Activated T-cell treated with anti-CD3 and anti-CD28 coated beads, Interleukin-2, amount 50 U/mL, for 24 hours (primary cell): ENCODE measurements at regions not wholly inside any gene's neighbourhood (a gene's known extent, or its start where the extent isn't known, plus 50 kb on each side); places are given as distances from the start of the nearest gene placed in this dataset.
A peak's percentile ranks its signal among the peaks of the same experiment; 100 is the strongest.
"Not testable (repeated sequence)": the region's sequence is repeated elsewhere in the genome, so short reads cannot be mapped to it uniquely, and the experiment has no call there.

ENCODE experiments used
- DNase-seq: peaks from one replicate; pipeline ENCODE4 v3.0.0-alpha.2; 2020
- H3K27ac Mint-ChIP-seq: 2 replicates; pipeline ENCODE4 v1.8.0; 2020; ENCODE audit warnings: mild to moderate bottlenecking, mixed read lengths
- H3K27me3 Mint-ChIP-seq: 2 replicates; pipeline ENCODE4 v1.8.0; 2020; ENCODE audit warnings: mixed read lengths
- H3K36me3 Mint-ChIP-seq: 2 replicates; pipeline ENCODE4 v1.8.0; 2020; ENCODE audit warnings: low read depth, mixed read lengths
- H3K4me1 Mint-ChIP-seq: 2 replicates; pipeline ENCODE4 v1.8.0; 2020; ENCODE audit warnings: low read depth, mixed read lengths
- H3K4me3 Mint-ChIP-seq: 2 replicates; pipeline ENCODE4 v1.8.0; 2020; ENCODE audit warnings: mild to moderate bottlenecking, moderate library complexity, mixed read lengths
- H3K9me3 Mint-ChIP-seq: 2 replicates; pipeline ENCODE4 v1.8.0; 2020; ENCODE audit warnings: mixed read lengths

DNA sequence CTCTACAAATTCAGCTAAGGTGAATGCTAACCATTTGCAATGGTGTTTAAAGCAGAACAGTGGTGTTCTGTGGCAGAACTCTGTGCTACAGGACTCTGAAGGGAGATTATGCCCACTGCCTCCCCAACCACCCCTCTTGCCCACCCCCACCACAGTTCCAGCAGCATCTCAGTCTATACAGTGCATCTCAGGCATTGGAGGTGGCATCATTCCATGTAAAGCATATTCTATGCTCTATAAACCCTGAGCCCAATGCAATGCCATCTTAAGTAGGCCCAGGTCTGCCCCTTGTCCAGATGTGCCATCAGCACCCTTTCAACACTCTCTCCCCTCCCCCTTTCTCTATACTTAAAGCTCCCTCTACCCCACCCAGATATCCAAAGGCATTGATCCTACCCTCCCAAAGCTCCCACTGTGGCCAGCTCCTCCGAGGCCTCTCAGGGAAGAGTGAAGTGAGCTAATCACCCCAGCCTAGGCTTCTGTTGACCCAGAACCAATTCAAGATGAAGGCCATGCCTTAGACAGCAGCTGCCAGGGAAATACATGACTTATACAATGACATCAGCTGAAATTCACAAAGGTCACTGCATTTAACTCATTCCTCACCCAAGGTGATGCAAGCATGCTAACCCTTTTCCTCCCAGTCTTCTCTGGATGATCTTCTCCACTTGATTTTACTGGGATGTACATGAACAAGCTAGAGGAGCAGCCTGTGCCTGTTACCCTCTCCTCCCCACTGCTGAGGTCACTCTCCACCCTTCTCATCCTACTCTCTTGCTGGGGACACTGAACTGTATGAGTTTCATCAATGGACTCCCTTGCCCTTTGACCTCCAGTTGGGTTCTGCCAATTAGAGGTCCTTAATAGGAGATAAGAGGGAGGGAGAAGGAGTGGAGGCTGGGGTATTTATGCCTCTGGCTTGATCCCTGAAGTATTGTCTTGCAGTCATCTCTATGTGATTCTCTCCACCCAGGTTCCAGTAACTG is 353.9 kb downstream of the GOLGA6L6 start:
- not testable (repeated sequence) for H3K36me3 Mint-ChIP-seq, H3K9me3 Mint-ChIP-seq, H3K27ac Mint-ChIP-seq, H3K27me3 Mint-ChIP-seq, DNase-seq, H3K4me1 Mint-ChIP-seq, H3K4me3 Mint-ChIP-seq

DNA sequence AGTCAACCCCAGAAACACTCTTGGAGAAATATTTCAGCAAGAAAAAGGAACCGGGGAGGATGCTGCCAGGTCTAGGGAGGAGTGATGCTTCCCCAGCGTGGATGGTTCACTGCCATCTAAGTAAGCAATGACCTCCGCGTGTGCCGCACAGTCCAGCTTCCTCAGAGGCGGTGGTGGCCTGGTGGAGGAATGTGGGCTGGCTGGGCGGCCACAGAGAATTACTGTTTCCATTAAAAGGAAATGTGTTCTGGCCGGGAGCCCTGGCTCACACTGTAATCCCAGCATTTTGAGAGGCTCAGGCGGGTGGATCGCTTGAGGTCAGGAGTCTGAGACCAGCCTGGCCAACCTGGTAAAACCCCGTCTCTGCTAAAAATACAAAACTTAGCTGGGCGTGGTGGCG is 356.7 kb downstream of the GOLGA6L6 start:
- H3K9me3 Mint-ChIP-seq, H3K4me1 Mint-ChIP-seq, DNase-seq: not testable (repeated sequence)

DNA sequence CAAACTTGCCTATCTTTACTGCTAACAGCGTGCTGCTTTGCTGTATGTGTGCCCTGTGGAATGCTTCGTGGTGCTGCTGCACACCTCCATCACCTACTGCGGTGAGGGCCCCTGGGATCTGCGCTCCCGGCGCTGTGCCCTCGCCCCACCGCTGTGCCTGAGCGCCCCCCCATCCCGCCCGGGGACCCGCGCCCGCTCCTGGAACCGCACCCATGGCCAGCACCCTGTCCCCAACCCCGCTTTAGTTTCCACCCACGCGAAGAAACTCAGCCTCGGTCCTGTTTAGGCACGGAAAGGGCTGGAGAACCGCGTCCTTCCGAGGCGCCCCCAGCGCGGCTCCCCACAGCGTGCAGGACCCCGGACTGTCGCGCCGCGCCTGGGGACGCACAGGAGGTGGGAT is 373.4 kb downstream of the GOLGA6L6 start:
- H3K27me3 Mint-ChIP-seq, DNase-seq, H3K36me3 Mint-ChIP-seq, H3K9me3 Mint-ChIP-seq, H3K4me1 Mint-ChIP-seq, H3K4me3 Mint-ChIP-seq, H3K27ac Mint-ChIP-seq: not testable (repeated sequence)

More for the DNA sequence above, 356.7 kb downstream of the GOLGA6L6 start:
- not testable (repeated sequence) for H3K27me3 Mint-ChIP-seq, H3K27ac Mint-ChIP-seq, H3K36me3 Mint-ChIP-seq, H3K4me3 Mint-ChIP-seq

DNA sequence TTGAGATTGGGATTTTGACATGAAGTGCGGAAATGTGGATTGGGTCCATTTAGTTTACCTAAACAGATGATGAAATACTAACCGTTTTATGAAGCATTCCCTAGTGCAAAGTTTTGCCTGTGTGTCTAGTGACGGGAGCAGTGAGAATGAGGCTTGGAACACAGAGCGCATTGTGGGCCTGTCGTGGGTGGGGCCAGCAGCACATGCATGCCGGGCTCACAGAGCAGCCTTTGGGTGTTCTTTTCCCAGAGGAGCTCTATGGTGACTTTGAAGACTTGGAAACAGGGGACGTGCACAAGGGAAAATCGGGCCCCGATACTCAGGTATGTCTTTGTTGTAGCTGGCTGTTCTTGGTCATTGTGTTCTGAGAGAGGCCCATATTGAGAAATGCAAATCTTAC is 388.1 kb downstream of the GOLGA6L6 start:
- H3K27me3 Mint-ChIP-seq, H3K36me3 Mint-ChIP-seq, DNase-seq, H3K9me3 Mint-ChIP-seq, H3K4me1 Mint-ChIP-seq, H3K4me3 Mint-ChIP-seq, H3K27ac Mint-ChIP-seq: not testable (repeated sequence)

DNA sequence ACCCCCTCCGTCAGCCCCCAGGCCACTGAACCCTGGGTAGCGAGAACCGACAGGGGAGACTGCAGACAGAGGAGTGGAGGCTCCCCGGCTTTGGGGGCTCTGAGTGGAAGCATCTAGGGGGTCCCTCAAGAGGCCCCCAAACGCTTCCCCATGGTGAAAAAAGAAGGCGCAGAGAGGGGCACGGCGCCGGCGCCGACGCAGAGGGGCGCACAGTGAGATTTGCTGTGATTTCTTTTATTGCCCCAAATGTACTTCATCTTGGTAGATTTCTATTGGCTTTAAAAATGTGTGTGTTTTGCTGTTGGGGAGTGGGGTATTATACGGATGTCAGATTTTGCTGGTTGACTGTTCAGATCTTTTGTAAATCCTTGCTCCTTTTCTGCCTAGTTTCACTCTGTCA is 392.9 kb downstream of the GOLGA6L6 start:
- H3K4me3 Mint-ChIP-seq, DNase-seq, H3K9me3 Mint-ChIP-seq, H3K27me3 Mint-ChIP-seq, H3K36me3 Mint-ChIP-seq, H3K4me1 Mint-ChIP-seq, H3K27ac Mint-ChIP-seq: not testable (repeated sequence)

DNA sequence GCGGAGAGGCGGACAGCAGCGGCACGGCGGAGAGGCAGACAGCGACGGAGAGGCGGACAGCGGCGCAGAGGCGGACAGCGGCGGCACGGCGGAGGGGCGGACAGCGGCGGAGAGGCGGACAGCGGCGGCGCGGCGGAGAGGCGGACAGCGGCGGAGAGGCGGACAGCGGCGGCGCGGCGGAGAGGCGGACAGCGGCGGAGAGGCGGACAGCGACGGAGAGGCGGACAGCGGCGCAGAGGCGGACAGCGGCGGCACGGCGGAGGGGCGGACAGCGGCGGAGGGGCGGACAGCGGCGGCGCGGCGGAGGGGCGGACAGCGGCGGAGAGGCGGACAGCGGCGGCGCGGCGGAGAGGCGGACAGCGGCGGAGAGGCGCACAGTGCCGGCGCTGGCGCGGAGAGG is 393.6 kb downstream of the GOLGA6L6 start:
- H3K4me3 Mint-ChIP-seq, H3K4me1 Mint-ChIP-seq, DNase-seq, H3K27ac Mint-ChIP-seq, H3K36me3 Mint-ChIP-seq, H3K27me3 Mint-ChIP-seq, H3K9me3 Mint-ChIP-seq: not testable (repeated sequence)

DNA sequence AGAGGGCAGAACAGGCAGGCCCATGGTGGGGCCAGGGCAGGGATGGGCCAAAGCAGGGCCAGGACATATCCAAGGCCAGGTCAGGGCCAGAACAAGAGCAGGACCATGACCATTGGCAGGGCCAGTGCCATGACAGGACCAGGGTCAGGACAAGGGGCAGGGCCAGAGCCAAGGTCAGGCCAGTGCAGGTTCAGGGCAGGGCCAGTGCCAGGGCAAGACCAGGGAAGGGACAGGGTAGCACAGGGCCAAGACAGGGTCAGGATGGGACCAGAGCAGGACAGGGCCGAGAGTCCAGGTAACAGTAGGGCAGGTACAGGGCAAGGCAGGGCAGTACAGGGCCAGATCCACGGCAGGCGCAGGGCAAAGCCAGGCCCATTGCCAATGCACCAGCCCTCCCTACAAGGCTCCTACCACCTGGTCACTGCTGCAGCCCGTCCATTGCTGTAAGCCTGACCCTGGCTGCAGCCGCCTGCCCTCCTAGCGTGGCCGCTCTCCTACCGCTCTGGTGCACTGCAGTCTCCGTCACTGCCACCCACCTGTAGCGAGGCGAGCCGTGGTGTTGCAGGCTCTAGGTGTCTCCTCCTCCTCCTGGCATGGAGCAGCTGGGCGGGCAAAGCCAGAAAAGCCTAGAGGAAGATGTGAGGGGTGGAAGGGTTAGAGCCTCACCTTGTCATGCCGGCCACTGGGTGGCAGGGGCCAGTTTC is 397.1 kb downstream of the GOLGA6L6 start:
- H3K27ac Mint-ChIP-seq, DNase-seq, H3K9me3 Mint-ChIP-seq, H3K4me3 Mint-ChIP-seq, H3K36me3 Mint-ChIP-seq, H3K4me1 Mint-ChIP-seq, H3K27me3 Mint-ChIP-seq: not testable (repeated sequence)

DNA sequence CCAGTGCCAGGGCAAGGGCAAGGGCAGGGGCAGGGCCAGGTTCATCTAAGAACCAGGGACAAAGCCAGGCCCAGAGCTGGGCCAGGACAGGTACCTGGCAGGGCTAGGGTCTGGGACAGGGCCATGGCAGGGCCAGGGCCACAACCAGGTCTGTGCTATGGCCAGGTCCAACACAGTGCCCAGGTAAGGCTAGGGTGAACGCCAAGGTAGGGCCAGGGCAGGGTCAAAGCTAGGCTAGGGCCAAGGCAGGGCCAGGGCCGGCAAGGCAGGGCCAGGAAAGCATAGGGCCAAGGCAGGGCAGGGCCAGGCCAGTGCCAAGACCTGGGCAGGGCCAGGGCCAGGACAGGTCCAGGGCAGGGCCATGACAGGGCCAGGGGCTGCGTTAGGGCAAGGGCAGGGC is 398.7 kb downstream of the GOLGA6L6 start:
- not testable (repeated sequence) for H3K36me3 Mint-ChIP-seq, DNase-seq, H3K9me3 Mint-ChIP-seq, H3K27me3 Mint-ChIP-seq, H3K4me3 Mint-ChIP-seq, H3K4me1 Mint-ChIP-seq, H3K27ac Mint-ChIP-seq

DNA sequence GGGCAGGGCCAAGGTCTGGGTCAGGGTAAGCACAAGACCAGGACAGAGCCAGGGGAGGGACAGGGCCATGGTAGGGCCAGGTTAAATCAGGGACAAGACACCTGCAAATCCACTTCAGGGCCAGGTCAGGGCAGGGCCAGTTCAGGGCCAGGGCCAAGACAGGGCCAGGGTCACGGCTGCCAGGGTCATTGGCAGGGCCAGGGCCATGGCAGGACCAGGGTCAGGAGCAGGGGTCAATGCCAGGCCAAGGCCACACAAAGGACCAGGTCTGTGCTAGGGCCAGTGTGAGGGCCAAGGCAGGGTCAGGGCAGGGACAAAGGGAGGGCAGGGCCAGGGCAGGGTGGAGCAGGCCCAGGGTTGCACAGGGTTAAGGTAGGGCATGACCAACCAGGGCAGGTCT is 399.2 kb downstream of the GOLGA6L6 start:
- H3K4me1 Mint-ChIP-seq, H3K36me3 Mint-ChIP-seq, H3K4me3 Mint-ChIP-seq, DNase-seq, H3K27me3 Mint-ChIP-seq, H3K27ac Mint-ChIP-seq, H3K9me3 Mint-ChIP-seq: not testable (repeated sequence)

DNA sequence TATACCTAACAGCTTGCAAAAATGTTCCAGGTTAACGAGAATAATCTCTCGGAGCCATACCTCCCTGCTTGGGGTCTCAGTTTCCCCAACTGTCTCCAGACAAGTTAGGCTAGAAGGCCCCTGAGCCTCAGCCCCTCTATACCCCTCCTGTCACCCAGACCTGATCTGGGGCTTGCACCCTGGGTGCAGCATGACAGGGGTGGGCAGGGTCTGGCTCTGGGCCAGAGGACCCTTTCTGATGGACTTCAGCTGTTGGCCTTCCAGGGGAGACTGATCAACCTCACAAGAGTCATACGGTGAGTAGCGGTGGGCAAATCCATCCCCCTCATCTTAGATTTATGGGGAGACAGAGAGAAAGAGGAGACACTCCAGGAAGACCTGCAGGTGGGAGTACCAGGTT is 416.9 kb downstream of the GOLGA6L6 start:
- not testable (repeated sequence) for H3K9me3 Mint-ChIP-seq, H3K4me1 Mint-ChIP-seq, H3K27ac Mint-ChIP-seq, DNase-seq, H3K27me3 Mint-ChIP-seq, H3K4me3 Mint-ChIP-seq, H3K36me3 Mint-ChIP-seq

DNA sequence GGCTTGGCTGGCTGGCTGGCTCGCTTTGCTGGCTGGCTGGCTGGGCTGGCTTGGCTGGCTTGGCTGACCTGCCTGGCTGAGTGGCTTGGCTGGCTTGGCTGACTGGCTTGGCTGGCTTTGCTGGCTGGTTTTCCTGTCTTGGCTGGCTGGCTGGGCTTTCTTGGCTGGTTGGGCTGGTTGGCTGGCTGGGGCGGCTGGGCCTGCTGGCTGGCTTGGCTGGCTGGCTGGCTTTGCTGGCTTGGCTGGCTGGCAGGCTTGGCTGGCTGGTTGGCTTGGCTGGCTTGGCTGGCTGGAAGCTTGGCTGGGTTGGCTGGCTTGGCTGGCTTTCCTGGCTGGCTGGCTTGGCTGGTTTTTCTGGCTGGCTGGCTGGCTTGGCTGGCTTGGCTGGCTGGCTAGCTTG is 435.6 kb downstream of the GOLGA6L6 start:
- H3K9me3 Mint-ChIP-seq: no peaks in the 10 kb centered on the region
- no peaks in the 10 kb centered on the region for H3K27me3 Mint-ChIP-seq
- H3K36me3 Mint-ChIP-seq: no peaks in the 10 kb centered on the region
- no peak overlapping the region for H3K4me3 Mint-ChIP-seq
- no peaks in the 10 kb centered on the region for H3K4me1 Mint-ChIP-seq
- no peak for DNase-seq
- no peak overlapping the region for H3K27ac Mint-ChIP-seq

DNA sequence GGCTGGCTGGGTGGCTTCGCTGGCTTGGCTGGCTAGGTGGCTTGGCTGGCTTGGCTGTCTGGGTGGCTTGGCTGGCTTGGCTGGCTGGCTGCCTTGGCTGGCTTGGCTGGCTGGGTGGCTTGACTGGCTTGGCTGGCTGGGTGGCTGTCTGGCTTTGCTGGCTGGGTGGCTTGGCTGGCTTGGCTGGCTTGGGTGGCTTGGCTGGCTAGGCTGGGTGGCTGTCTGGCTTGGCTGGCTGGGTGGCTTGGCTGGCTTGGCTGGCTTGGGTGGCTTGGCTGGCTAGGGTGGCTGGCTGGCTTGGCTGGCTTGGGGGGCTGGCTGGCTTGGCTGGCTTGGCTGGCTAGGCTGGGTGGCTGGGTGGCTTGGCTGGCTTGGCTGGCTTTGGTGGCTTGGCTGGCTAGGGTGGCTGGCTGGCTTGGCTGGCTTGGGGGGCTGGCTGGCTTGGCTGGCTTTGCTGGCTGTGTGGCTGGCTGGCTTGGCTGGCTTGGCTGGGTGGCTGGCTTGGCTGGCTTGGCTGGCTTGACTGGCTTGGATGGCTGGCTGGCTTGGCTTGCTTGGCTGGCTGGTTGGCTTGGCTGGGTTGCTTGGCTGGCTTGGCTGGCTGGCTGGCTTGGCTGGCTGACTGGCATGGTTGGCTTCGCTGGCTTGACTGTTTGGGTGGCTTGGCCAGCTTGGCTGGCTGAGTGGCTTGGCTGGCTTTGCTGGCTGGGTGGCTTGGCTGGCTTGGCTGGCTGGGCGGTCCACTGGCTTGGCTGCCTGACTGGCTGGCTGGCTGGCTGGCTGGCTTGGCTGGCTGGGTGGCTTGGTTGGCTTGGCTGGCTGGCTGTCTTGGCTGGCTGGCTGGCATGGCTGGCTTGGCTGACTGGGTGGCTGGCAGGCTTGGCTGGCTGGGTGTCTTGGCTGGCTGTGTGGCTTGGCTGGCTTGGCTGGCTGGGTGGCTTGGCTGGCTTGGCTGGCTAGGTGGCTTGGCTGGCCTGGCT is 436.3 kb downstream of the GOLGA6L6 start:
- not testable (repeated sequence) for H3K27me3 Mint-ChIP-seq, H3K27ac Mint-ChIP-seq, H3K9me3 Mint-ChIP-seq, H3K4me3 Mint-ChIP-seq, H3K4me1 Mint-ChIP-seq, H3K36me3 Mint-ChIP-seq
- DNase-seq: peak; percentile 31

DNA sequence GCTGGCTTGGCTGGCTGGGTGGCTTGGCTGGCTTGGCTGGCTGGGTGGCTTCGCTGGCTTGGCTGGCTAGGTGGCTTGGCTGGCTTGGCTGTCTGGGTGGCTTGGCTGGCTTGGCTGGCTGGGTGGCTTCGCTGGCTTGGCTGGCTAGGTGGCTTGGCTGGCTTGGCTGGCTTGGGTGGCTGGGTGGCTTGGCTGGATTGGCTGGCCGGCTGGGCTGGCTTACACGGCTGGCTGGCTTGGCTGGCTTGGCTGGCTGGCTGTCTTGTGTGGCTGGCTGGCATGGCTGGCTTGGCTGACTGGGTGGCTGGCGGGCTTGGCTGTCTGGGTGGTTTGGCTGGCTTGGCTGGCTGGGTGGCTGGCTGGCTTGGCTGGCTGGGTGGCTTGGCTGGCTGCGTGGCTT is 437.0 kb downstream of the GOLGA6L6 start:
- peak; percentile 34 for DNase-seq

DNA sequence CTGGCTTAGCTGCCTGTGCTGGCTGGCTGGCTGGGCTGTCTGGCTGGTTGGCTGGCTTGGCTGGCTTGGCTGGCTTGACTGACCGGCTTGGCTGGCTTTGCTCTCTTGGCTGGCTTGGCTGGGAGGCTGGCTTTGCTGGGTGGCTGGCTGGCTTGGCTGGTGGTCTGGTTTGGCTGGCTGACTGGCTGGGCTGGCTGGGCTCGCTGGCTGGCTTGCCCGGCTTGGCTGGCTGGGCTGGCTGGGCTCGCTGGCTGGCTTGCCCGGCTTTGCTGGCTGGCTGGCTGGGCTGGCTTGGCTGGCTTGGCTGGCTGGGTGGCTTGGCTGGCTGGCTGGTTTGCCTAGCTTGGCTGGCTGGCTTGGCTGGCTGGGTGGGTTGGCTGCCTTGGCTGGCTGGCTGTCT is 438.7 kb downstream of the GOLGA6L6 start:
- H3K27ac Mint-ChIP-seq, H3K27me3 Mint-ChIP-seq, H3K9me3 Mint-ChIP-seq, H3K36me3 Mint-ChIP-seq, H3K4me1 Mint-ChIP-seq, H3K4me3 Mint-ChIP-seq: not testable (repeated sequence)
- peak; percentile 32 for DNase-seq

More for the DNA sequence above, 437.0 kb downstream of the GOLGA6L6 start:
- H3K4me3 Mint-ChIP-seq, H3K9me3 Mint-ChIP-seq, H3K27me3 Mint-ChIP-seq, H3K27ac Mint-ChIP-seq, H3K4me1 Mint-ChIP-seq, H3K36me3 Mint-ChIP-seq: not testable (repeated sequence)
